ENCODE measurements at regions not wholly inside any gene's neighbourhood (a gene's known extent, or its start where the extent isn't known, plus 50 kb on each side); places are given as distances from the start of the nearest gene placed in this dataset.

DNA sequence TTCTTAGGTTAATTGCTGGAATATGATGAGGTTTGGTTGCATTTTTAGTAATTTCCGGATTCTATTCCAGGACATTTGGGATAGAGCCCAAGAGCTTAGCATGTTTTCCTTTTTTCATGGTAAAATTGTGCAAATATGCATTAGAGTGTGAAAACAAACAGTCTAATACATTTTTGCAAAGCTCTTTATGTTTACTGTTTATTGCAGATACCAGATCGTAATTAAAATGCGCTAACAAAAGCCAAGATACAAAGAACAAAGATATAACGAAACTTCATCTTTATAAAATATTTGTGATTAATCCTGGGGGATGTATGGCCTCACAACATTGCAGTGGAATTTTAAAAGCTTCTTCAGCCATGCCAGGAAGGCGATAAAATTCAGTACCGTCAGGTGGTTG, 94.5 kb upstream of the TBC1D5 start (continued):
- TF ChIP-seq, protein P1, sequence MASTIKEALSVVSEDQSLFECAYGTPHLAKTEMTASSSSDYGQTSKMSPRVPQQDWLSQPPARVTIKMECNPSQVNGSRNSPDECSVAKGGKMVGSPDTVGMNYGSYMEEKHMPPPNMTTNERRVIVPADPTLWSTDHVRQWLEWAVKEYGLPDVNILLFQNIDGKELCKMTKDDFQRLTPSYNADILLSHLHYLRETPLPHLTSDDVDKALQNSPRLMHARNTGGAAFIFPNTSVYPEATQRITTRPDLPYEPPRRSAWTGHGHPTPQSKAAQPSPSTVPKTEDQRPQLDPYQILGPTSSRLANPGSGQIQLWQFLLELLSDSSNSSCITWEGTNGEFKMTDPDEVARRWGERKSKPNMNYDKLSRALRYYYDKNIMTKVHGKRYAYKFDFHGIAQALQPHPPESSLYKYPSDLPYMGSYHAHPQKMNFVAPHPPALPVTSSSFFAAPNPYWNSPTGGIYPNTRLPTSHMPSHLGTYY (CRISPR knock-in tag; IDR thresholded peaks at IDR 0.05): no peak
- TF ChIP-seq, protein P2, sequence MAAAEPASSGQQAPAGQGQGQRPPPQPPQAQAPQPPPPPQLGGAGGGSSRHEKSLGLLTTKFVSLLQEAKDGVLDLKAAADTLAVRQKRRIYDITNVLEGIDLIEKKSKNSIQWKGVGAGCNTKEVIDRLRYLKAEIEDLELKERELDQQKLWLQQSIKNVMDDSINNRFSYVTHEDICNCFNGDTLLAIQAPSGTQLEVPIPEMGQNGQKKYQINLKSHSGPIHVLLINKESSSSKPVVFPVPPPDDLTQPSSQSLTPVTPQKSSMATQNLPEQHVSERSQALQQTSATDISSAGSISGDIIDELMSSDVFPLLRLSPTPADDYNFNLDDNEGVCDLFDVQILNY (CRISPR knock-in tag; IDR thresholded peaks at IDR 0.05): no peak

DNA sequence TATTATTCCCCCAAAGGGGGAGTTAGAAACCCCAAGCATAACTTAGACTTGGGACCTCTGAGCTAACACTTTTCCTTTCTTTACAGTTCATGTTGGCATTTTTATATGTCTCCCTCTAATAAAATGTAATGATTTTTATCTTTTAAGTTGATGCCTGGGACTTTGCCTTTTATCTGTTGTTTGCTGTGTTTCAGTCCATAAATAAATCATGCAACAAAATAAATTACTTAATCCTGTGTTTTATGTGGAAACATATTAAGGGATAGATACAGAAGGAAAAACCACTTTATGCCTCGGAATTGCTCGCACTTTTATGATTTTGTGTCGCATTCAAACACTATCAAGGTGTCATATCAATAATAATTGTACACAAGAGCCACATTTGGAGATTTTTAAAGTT, 93.7 kb upstream of the TBC1D5 start:
- ATAC-seq (no peak), DNase-seq (ENCODE audit: low spot score) (no peak)
- Mint-ChIP-seq H3K4me3 (no peak overlapping the region), H3K9me3 (no peaks in the 10 kb centered on the region), H3K27me3 (ENCODE audit: low read depth) (no peaks in the 10 kb centered on the region; the same call in 1 of the 2 replicates), H3K36me3 (no peaks in the 10 kb centered on the region), H3K27ac (no peak overlapping the region), H3K4me1 (peaks cover 8% of the 10 kb centered on the region)
- POLR2A ChIA-PET: no interaction called here
- TF ChIP-seq ZNF263 (CRISPR knock-in tag; IDR thresholded peaks at IDR 0.05; ENCODE audit: low read depth): no peak
- no peak for TF ChIP-seq MXD4 (CRISPR knock-in tag; IDR thresholded peaks at IDR 0.05; ENCODE audit: borderline replicate concordance)
- TF ChIP-seq NFYB (CRISPR knock-in tag; conservative IDR thresholded peaks at IDR 0.05; ENCODE audit: low read depth): no peak
- TF ChIP-seq TP53 (CRISPR knock-in tag; IDR thresholded peaks at IDR 0.05): no peak
- no peak for TF ChIP-seq NR1H2 (CRISPR knock-in tag; IDR thresholded peaks at IDR 0.05)
- CTCF ChIA-PET: no interaction called here

DNA sequence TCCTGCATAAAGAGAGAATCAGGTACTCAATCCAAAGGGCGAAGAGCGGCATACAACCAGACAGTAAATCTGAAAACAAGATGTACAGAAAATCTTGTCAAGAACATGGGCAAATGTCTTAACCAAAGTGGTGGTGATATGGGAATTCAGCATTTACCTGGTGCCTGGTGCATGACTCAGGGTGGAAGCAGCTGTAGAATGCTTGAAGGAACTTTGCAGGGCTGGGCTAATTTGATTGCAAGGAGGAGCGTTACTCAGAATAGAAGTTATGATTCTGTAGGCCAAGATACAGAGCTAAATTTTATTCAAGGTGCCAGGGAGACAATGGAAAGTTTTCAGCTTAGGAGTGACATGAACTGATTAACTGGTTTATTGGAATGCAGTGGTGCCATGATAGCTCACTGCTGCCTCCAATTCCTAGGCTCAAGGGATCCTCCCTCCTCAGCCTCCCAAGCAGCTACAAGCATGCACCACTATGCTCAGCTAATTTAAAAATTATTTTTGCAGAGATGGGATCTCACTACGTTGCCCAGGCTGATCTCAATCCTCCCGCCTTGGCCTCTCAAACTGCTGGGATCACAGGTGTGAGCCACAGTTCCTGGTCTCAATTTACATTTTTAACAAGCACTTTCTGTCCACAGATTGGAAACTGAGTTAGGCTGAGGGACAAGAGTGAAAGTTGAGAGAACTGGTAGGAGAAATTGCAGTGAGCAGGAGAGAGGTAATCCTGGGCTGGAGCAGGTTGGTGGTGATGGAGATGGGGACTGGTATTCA, 91.5 kb upstream of the TBC1D5 start:
- TF ChIP-seq CREM (CRISPR knock-in tag; IDR thresholded peaks at IDR 0.05) (no peak), ZNF121 (CRISPR knock-in tag; IDR thresholded peaks at IDR 0.05) (peak; percentile 66; the same call in 1 of the 2 replicates)
- H3K4me1 Mint-ChIP-seq: peaks cover 8% of the 10 kb centered on the region
- ATAC-seq (no peak), DNase-seq (ENCODE audit: low spot score) (no peak)
- POLR2A ChIA-PET: no interaction called here
- CTCF ChIA-PET: no interaction called here
- H3K27me3 Mint-ChIP-seq (ENCODE audit: low read depth): no peaks in the 10 kb centered on the region; the same call in 1 of the 2 replicates
- H3K4me3 Mint-ChIP-seq: no peak overlapping the region
- no peaks in the 10 kb centered on the region for H3K9me3 Mint-ChIP-seq
- H3K36me3 Mint-ChIP-seq: no peaks in the 10 kb centered on the region
- no peak overlapping the region for H3K27ac Mint-ChIP-seq

DNA sequence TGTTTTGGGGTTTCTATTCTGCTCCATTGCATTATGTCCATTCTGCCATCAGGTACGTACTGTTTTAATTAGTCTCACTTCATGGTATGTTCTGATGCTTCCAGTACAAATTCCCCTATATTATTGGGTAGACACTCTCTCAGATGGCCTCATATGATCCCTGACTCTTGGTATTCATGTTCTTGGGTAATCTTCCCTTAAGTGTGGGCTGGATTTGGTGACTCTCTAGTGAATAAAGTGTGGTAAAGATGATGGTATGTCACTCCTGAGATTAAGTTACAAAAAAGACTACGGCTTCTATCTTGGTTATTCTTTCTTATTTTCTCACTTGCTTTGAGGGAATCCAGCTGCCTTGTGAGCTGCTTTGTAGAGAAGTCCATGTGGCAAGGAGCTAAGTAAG, 89.6 kb upstream of the TBC1D5 start:
- ChIA-PET CTCF (interaction anchor here (3.3 kb wide), 1 partner anchor 9 kb away, joined by 24 read pairs; no protein-coding TSS in a partner anchor), POLR2A (no interaction called here)
- Mint-ChIP-seq H3K27me3 (ENCODE audit: low read depth) (no peaks in the 10 kb centered on the region; the same call in 1 of the 2 replicates), H3K9me3 (no peaks in the 10 kb centered on the region), H3K4me1 (peaks cover 2% of the 10 kb centered on the region; the same call in 1 of the 2 replicates), H3K27ac (no peak overlapping the region), H3K36me3 (no peaks in the 10 kb centered on the region), H3K4me3 (no peak overlapping the region)
- ATAC-seq: no peak
- DNase-seq (ENCODE audit: low spot score): no peak
- no peak for TF ChIP-seq SOX15 (CRISPR knock-in tag; IDR thresholded peaks at IDR 0.05)
- TF ChIP-seq ZNF317 (CRISPR knock-in tag; IDR thresholded peaks at IDR 0.05; ENCODE audit: borderline replicate concordance, low read depth): no peak
- no peak for TF ChIP-seq NR1H2 (CRISPR knock-in tag; IDR thresholded peaks at IDR 0.05)
- TF ChIP-seq, protein P3, sequence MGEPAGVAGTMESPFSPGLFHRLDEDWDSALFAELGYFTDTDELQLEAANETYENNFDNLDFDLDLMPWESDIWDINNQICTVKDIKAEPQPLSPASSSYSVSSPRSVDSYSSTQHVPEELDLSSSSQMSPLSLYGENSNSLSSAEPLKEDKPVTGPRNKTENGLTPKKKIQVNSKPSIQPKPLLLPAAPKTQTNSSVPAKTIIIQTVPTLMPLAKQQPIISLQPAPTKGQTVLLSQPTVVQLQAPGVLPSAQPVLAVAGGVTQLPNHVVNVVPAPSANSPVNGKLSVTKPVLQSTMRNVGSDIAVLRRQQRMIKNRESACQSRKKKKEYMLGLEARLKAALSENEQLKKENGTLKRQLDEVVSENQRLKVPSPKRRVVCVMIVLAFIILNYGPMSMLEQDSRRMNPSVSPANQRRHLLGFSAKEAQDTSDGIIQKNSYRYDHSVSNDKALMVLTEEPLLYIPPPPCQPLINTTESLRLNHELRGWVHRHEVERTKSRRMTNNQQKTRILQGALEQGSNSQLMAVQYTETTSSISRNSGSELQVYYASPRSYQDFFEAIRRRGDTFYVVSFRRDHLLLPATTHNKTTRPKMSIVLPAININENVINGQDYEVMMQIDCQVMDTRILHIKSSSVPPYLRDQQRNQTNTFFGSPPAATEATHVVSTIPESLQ (CRISPR knock-in tag; IDR thresholded peaks at IDR 0.05): no peak
- TF ChIP-seq, protein P4, sequence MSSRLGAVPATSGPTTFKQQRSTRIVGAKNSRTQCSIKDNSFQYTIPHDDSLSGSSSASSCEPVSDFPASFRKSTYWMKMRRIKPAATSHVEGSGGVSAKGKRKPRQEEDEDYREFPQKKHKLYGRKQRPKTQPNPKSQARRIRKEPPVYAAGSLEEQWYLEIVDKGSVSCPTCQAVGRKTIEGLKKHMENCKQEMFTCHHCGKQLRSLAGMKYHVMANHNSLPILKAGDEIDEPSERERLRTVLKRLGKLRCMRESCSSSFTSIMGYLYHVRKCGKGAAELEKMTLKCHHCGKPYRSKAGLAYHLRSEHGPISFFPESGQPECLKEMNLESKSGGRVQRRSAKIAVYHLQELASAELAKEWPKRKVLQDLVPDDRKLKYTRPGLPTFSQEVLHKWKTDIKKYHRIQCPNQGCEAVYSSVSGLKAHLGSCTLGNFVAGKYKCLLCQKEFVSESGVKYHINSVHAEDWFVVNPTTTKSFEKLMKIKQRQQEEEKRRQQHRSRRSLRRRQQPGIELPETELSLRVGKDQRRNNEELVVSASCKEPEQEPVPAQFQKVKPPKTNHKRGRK (CRISPR knock-in tag; IDR thresholded peaks at IDR 0.05; ENCODE audit: borderline replicate concordance): no peak
- TF ChIP-seq, protein P5, sequence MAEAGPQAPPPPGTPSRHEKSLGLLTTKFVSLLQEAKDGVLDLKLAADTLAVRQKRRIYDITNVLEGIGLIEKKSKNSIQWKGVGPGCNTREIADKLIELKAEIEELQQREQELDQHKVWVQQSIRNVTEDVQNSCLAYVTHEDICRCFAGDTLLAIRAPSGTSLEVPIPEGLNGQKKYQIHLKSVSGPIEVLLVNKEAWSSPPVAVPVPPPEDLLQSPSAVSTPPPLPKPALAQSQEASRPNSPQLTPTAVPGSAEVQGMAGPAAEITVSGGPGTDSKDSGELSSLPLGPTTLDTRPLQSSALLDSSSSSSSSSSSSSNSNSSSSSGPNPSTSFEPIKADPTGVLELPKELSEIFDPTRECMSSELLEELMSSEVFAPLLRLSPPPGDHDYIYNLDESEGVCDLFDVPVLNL (CRISPR knock-in tag; IDR thresholded peaks at IDR 0.05; ENCODE audit: borderline replicate concordance, low read depth): no peak
- no peak for TF ChIP-seq ZBTB21 (CRISPR knock-in tag; IDR thresholded peaks at IDR 0.05; ENCODE audit: borderline replicate concordance)
- TF ChIP-seq NR3C1 (CRISPR knock-in tag; conservative IDR thresholded peaks at IDR 0.05; ENCODE audit: low read depth): no peak
- TF ChIP-seq KAT7 (CRISPR knock-in tag; IDR thresholded peaks at IDR 0.05; ENCODE audit: borderline replicate concordance): no peak
- TF ChIP-seq ATF1 (CRISPR knock-in tag; IDR thresholded peaks at IDR 0.05): no peak
- no peak for TF ChIP-seq ZNF671 (CRISPR knock-in tag; IDR thresholded peaks at IDR 0.05)
- TF ChIP-seq ESRRA (CRISPR knock-in tag; IDR thresholded peaks at IDR 0.05; ENCODE audit: borderline replicate concordance): no peak
- TF ChIP-seq OVOL2 (CRISPR knock-in tag; IDR thresholded peaks at IDR 0.05; ENCODE audit: borderline replicate concordance): no peak
- no peak for TF ChIP-seq ZNF138 (CRISPR knock-in tag; conservative IDR thresholded peaks at IDR 0.05)

All from WTC11 (cell line).